Liver (tissue), 8 donors: ENCODE measurements at regions not wholly inside any gene's neighbourhood (a gene's known extent, or its start where the extent isn't known, plus 50 kb on each side); places are given as distances from the start of the nearest gene placed in this dataset.

Experiments
- DNase-seq: peaks from one replicate; pipeline ENCODE4 v3.0.0-alpha.2; 2017; ENCODE audit warnings: low spot score
- H3K27ac ChIP-seq, 2 donors: one replicate each; pipeline ENCODE4 v1.7.0; 2013; ENCODE audit warnings: inconsistent platforms in 2 of 2, low read length in 2 of 2, control low read depth in 1 of 2, low read depth in 1 of 2, mild to moderate bottlenecking in 1 of 2
- H3K27me3 ChIP-seq, 4 donors: one replicate each; pipeline versions ENCODE4 v1.6.1 to v1.7.0; 2013; ENCODE audit warnings: low read length in 3 of 4, inconsistent platforms in 1 of 4, mild to moderate bottlenecking in 1 of 4, moderate library complexity in 1 of 4; ENCODE audit not compliant: control insufficient read depth in 4 of 4, insufficient read depth in 4 of 4
- H3K36me3 ChIP-seq, 4 donors: one replicate each; pipeline versions ENCODE4 v1.6.1 to v1.7.0; 2013; ENCODE audit warnings: low read length in 3 of 4, mild to moderate bottlenecking in 3 of 4, low read depth in 1 of 4, moderate library complexity in 1 of 4; ENCODE audit not compliant: control insufficient read depth in 4 of 4, insufficient read depth in 3 of 4
- H3K4me1 ChIP-seq, 4 donors: one replicate each; pipeline versions ENCODE4 v1.6.1 to v1.7.0; 2013; ENCODE audit warnings: low read length in 3 of 4, mild to moderate bottlenecking in 3 of 4, moderate library complexity in 1 of 4; ENCODE audit not compliant: control insufficient read depth in 4 of 4, insufficient read depth in 4 of 4
- H3K4me3 ChIP-seq, 3 donors: one replicate each; pipeline versions ENCODE4 v1.6.1 to v1.7.0; 2013; ENCODE audit warnings: low read length in 3 of 3, control low read depth in 1 of 3, low read depth in 1 of 3, mild to moderate bottlenecking in 1 of 3
- H3K9ac ChIP-seq, 2 donors: one replicate each; pipeline ENCODE4 v1.7.0; 2013; ENCODE audit warnings: low read length in 2 of 2, mild to moderate bottlenecking in 2 of 2, moderate library complexity in 2 of 2, control low read depth in 1 of 2, low read depth in 1 of 2
- H3K9me3 ChIP-seq, 4 donors: one replicate each; pipeline versions ENCODE4 v1.6.1 to v1.7.0; 2013; ENCODE audit warnings: low read length in 3 of 4; ENCODE audit not compliant: control insufficient read depth in 4 of 4
- ATF3 ChIP-seq: IDR thresholded peaks from 2 replicates; pipeline ENCODE4 v1.6.1; 2016; ENCODE audit warnings: antibody characterized with exemption
- EGR1 ChIP-seq, 2 donors: IDR thresholded peaks; 2 replicates each; pipeline ENCODE4 v1.6.1; 2016 to 2018; ENCODE audit warnings: antibody characterized with exemption in 2 of 2, low read depth in 2 of 2
- FOXA1 ChIP-seq: IDR thresholded peaks from 2 replicates; pipeline ENCODE4 v1.6.1; 2016; ENCODE audit warnings: antibody characterized with exemption
- FOXA2 ChIP-seq: IDR thresholded peaks from 2 replicates; pipeline ENCODE4 v1.6.1; 2016; ENCODE audit warnings: antibody characterized with exemption
- GABPA ChIP-seq, 2 donors: IDR thresholded peaks in 1 of 2; conservative IDR thresholded peaks in 1 of 2; 2 replicates each; pipeline ENCODE4 v1.6.1; 2016; ENCODE audit warnings: antibody characterized with exemption in 2 of 2, mild to moderate bottlenecking in 1 of 2, moderate library complexity in 1 of 2
- HNF4A ChIP-seq, 2 donors: conservative IDR thresholded peaks; 2 replicates each; pipeline ENCODE4 v1.6.1; 2016; ENCODE audit warnings: antibody characterized with exemption in 2 of 2, mild to moderate bottlenecking in 2 of 2
- HNF4G ChIP-seq: IDR thresholded peaks from 2 replicates; pipeline ENCODE4 v1.6.1; 2016; ENCODE audit warnings: antibody characterized with exemption
- JUND ChIP-seq, 2 donors: IDR thresholded peaks; 2 replicates each; pipeline ENCODE4 v1.6.1; 2016; ENCODE audit warnings: antibody characterized with exemption in 2 of 2
- NR2F2 ChIP-seq: IDR thresholded peaks from 2 replicates; pipeline ENCODE4 v1.6.1; 2016; ENCODE audit warnings: antibody characterized with exemption
- RAD21 ChIP-seq, 2 donors: IDR thresholded peaks; 2 replicates each; pipeline ENCODE4 v1.6.1; 2016; ENCODE audit warnings: antibody characterized with exemption in 2 of 2, mild to moderate bottlenecking in 2 of 2
- RXRA ChIP-seq, 2 donors: IDR thresholded peaks; 2 replicates each; pipeline ENCODE4 v1.6.1; 2017 to 2018; ENCODE audit warnings: antibody characterized with exemption in 2 of 2, mild to moderate bottlenecking in 1 of 2
- SP1 ChIP-seq: IDR thresholded peaks from 2 replicates; pipeline ENCODE4 v1.6.1; 2018; ENCODE audit warnings: antibody characterized with exemption, mild to moderate bottlenecking
- TAF1 ChIP-seq: conservative IDR thresholded peaks from 2 replicates; pipeline ENCODE4 v1.6.1; 2016; ENCODE audit warnings: antibody characterized with exemption, mild to moderate bottlenecking
- YY1 ChIP-seq: IDR thresholded peaks from 2 replicates; pipeline ENCODE4 v1.6.1; 2016; ENCODE audit warnings: antibody characterized with exemption, mild to moderate bottlenecking
- WGBS: extraction: QIAGEN DNeasy Blood & Tissue Kit; methylation state at CpG from one replicate; pipeline ENCODE4 v1.1.7; 2013; 5-methylcytosine and 5-hydroxymethylcytosine counted together
- TF ChIP-seq, protein P1 (sequence below): fragments of 150-350 bp; IDR thresholded peaks from 2 replicates; pipeline ENCODE4 v1.5.1; 2017; ENCODE audit warnings: improper control_type of control experiment, low read depth, low read length; ENCODE audit not compliant: missing input control
- TF ChIP-seq, protein P2 (sequence below): IDR thresholded peaks from 2 replicates; pipeline ENCODE4 v1.6.1; 2016; ENCODE audit warnings: antibody characterized with exemption, mild to moderate bottlenecking
- donor health status: healthy.
- donor health status: healthy.
- donor health status: healthy.
- donor health status: healthy.
- donor health status: healthy.

GRCh38 chr22:47460861-47461260, 698.4 kb downstream of the TBC1D22A start:
- no peaks in the 10 kb centered on the region for H3K36me3 ChIP-seq
- no peak overlapping the region for H3K4me3 ChIP-seq
- H3K27ac ChIP-seq = no peak overlapping the region
- 80% methylated on average over 5 of the region's 5 CpGs for WGBS
- TF ChIP-seq EGR1 (IDR thresholded peaks at IDR 0.05; ENCODE audit: low read depth in 2 of 2) (no peak), RXRA (IDR thresholded peaks at IDR 0.05) (no peak), YY1 (no peak), FOXA2 (no peak), NR2F2 (no peak), HNF4G (no peak), GABPA (IDR thresholded peaks at IDR 0.05 in 1 of 2, conservative IDR thresholded peaks at IDR 0.05 in 1 of 2) (no peak), ATF3 (no peak), HNF4A (conservative IDR thresholded peaks at IDR 0.05) (no peak), TAF1 (no peak), FOXA1 (no peak)
- H3K27me3 ChIP-seq = peaks cover 0 to 11% (median 0%) of the 10 kb centered on the region in 4 donors
- no peak for DNase-seq
- no peaks in the 10 kb centered on the region for H3K4me1 ChIP-seq
- no peak overlapping the region for H3K9ac ChIP-seq
- peaks cover 0 to under 1% (median 0%) of the 10 kb centered on the region in 4 donors for H3K9me3 ChIP-seq

GRCh38 chr22:47460176-47460575, 697.7 kb downstream of the TBC1D22A start:
- H3K27me3 ChIP-seq = peaks cover 0 to 9% (median 0%) of the 10 kb centered on the region in 4 donors
- no peak overlapping the region for H3K9ac ChIP-seq
- H3K4me1 ChIP-seq = no peaks in the 10 kb centered on the region
- no peak overlapping the region for H3K27ac ChIP-seq
- no peak overlapping the region for H3K4me3 ChIP-seq
- WGBS = 81% methylated on average over 3 of the region's 3 CpGs
- no peak for DNase-seq
- TF ChIP-seq NR2F2 (no peak), ATF3 (no peak), SP1 (no peak), TAF1 (no peak), RAD21 (IDR thresholded peaks at IDR 0.05) (no peak), EGR1 (IDR thresholded peaks at IDR 0.05; ENCODE audit: low read depth in 2 of 2) (no peak), HNF4A (conservative IDR thresholded peaks at IDR 0.05) (no peak), GABPA (IDR thresholded peaks at IDR 0.05 in 1 of 2, conservative IDR thresholded peaks at IDR 0.05 in 1 of 2) (no peak), FOXA2 (no peak), JUND (IDR thresholded peaks at IDR 0.05) (no peak)
- TF ChIP-seq, protein P1, sequence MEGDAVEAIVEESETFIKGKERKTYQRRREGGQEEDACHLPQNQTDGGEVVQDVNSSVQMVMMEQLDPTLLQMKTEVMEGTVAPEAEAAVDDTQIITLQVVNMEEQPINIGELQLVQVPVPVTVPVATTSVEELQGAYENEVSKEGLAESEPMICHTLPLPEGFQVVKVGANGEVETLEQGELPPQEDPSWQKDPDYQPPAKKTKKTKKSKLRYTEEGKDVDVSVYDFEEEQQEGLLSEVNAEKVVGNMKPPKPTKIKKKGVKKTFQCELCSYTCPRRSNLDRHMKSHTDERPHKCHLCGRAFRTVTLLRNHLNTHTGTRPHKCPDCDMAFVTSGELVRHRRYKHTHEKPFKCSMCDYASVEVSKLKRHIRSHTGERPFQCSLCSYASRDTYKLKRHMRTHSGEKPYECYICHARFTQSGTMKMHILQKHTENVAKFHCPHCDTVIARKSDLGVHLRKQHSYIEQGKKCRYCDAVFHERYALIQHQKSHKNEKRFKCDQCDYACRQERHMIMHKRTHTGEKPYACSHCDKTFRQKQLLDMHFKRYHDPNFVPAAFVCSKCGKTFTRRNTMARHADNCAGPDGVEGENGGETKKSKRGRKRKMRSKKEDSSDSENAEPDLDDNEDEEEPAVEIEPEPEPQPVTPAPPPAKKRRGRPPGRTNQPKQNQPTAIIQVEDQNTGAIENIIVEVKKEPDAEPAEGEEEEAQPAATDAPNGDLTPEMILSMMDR = no peak
- TF ChIP-seq, protein P2, sequence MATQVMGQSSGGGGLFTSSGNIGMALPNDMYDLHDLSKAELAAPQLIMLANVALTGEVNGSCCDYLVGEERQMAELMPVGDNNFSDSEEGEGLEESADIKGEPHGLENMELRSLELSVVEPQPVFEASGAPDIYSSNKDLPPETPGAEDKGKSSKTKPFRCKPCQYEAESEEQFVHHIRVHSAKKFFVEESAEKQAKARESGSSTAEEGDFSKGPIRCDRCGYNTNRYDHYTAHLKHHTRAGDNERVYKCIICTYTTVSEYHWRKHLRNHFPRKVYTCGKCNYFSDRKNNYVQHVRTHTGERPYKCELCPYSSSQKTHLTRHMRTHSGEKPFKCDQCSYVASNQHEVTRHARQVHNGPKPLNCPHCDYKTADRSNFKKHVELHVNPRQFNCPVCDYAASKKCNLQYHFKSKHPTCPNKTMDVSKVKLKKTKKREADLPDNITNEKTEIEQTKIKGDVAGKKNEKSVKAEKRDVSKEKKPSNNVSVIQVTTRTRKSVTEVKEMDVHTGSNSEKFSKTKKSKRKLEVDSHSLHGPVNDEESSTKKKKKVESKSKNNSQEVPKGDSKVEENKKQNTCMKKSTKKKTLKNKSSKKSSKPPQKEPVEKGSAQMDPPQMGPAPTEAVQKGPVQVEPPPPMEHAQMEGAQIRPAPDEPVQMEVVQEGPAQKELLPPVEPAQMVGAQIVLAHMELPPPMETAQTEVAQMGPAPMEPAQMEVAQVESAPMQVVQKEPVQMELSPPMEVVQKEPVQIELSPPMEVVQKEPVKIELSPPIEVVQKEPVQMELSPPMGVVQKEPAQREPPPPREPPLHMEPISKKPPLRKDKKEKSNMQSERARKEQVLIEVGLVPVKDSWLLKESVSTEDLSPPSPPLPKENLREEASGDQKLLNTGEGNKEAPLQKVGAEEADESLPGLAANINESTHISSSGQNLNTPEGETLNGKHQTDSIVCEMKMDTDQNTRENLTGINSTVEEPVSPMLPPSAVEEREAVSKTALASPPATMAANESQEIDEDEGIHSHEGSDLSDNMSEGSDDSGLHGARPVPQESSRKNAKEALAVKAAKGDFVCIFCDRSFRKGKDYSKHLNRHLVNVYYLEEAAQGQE = no peak
- H3K36me3 ChIP-seq = no peaks in the 10 kb centered on the region
- peaks cover 0 to 2% (median 0%) of the 10 kb centered on the region in 4 donors for H3K9me3 ChIP-seq
